HG03097 (cell line): ENCODE measurements at regions not wholly inside any gene's neighbourhood (a gene's known extent, or its start where the extent isn't known, plus 50 kb on each side); places are given as distances from the start of the nearest gene placed in this dataset.

Source experiments
- ATAC-seq: cut with Tn5 transposase; IDR thresholded peaks from one replicate; pipeline ENCODE4 v1.9.1; 2021; ENCODE audit not compliant: unreplicated experiment, low FRiP score

GRCh38 chr9:88691091-88691490, 156.1 kb downstream of the NXNL2 start:
- no peak for ATAC-seq

GRCh38 chr9:88691811-88692210, 156.8 kb downstream of the NXNL2 start:
- ATAC-seq: no peak

- no peak for ATAC-seq
These were observed 157.8 kb downstream of the NXNL2 start for GRCh38 chr9:88692827-88693226.

- ATAC-seq: no peak
These were observed 159.6 kb downstream of the NXNL2 start for GRCh38 chr9:88694625-88695024.

GRCh38 chr9:88696501-88696900, 161.5 kb downstream of the NXNL2 start:
- no peak for ATAC-seq

- ATAC-seq: no peak
These were observed 162.9 kb downstream of the NXNL2 start for GRCh38 chr9:88697764-88698432.

GRCh38 chr9:88702985-88703384, 168.0 kb downstream of the NXNL2 start:
- no peak for ATAC-seq

GRCh38 chr9:88706193-88707113, 171.5 kb downstream of the NXNL2 start:
- ATAC-seq: no peak

GRCh38 chr9:88710449-88710848, 175.5 kb downstream of the NXNL2 start:
- ATAC-seq: no peak

GRCh38 chr9:88711719-88712118, 176.7 kb downstream of the NXNL2 start:
- no peak for ATAC-seq

- ATAC-seq: no peak
These were observed 177.5 kb downstream of the NXNL2 start for GRCh38 chr9:88712484-88712883.

- no peak for ATAC-seq
These were observed 178.0 kb downstream of the NXNL2 start for GRCh38 chr9:88713010-88713409.

GRCh38 chr9:88716596-88717290, 181.8 kb downstream of the NXNL2 start:
- ATAC-seq: no peak

GRCh38 chr9:88721025-88721424, 186.0 kb downstream of the NXNL2 start:
- no peak for ATAC-seq

- no peak for ATAC-seq
These were observed 186.7 kb downstream of the NXNL2 start for GRCh38 chr9:88721495-88722279.

- no peak for ATAC-seq
These were observed 187.8 kb downstream of the NXNL2 start for GRCh38 chr9:88722753-88723152.

GRCh38 chr9:88723751-88724150, 188.8 kb downstream of the NXNL2 start:
- ATAC-seq: no peak

- ATAC-seq: no peak
These were observed 189.4 kb downstream of the NXNL2 start for GRCh38 chr9:88724331-88724730.

- ATAC-seq: no peak
These were observed 190.5 kb downstream of the NXNL2 start for GRCh38 chr9:88725300-88726019.

- no peak for ATAC-seq
These were observed 191.8 kb downstream of the NXNL2 start for GRCh38 chr9:88726803-88727202.
